Left renal pelvis (tissue), 4 donors: ENCODE measurements at regions not wholly inside any gene's neighbourhood (a gene's known extent, or its start where the extent isn't known, plus 50 kb on each side); places are given as distances from the start of the nearest gene placed in this dataset.

ENCODE experiments used
- DNase-seq, 4 donors: peaks; one replicate each; pipeline ENCODE4 v3.0.0-alpha.2; 2013; ENCODE audit warnings: low read depth in 4 of 4, low spot score in 3 of 4

- no peak for DNase-seq
Measured at GRCh38 chr3:130259166-130259874, 86.2 kb upstream of the COL6A5 start.

DNA sequence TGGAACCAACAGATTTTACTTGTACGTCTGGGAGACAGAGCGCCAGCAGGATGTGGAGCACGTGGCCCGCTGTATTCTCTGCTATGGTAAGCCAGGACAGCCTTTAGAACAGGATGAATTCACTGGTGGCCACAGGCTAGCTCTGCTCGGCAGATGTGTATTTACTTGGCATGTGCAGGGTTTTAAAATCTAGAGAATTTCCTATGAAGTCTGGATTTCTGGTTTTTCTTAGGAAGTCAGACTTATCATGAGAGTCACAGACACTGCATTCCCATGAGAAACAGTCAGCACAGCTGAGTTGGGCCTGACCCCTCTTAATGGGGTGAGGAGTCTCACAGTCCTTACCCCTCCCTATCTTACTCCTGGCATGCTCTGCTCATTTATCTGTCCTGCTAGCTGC lies 84.6 kb upstream of the COL6A5 start:
- no peak for DNase-seq

GRCh38 chr3:130263708-130264107 lies 81.8 kb upstream of the COL6A5 start:
- no peak for DNase-seq

DNA sequence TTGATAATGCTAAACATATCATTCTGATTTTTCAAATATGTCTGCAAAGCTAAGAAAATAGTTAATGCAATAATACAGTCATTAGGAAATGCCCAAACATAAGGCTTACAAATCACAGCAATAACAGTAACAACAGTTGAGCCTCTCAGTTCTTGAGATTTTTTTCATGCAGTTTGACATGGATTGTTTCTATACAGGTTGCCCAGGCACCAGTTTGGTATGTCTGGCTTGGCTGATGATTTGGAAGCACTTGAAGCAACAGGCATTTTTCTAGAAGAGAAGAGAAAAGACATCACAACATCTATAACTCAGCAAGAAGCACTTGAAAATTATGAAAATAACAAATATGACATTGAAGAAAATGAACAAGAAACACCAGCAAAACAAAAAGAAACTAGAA lies 78.7 kb upstream of the COL6A5 start:
- DNase-seq, result no peak

DNA sequence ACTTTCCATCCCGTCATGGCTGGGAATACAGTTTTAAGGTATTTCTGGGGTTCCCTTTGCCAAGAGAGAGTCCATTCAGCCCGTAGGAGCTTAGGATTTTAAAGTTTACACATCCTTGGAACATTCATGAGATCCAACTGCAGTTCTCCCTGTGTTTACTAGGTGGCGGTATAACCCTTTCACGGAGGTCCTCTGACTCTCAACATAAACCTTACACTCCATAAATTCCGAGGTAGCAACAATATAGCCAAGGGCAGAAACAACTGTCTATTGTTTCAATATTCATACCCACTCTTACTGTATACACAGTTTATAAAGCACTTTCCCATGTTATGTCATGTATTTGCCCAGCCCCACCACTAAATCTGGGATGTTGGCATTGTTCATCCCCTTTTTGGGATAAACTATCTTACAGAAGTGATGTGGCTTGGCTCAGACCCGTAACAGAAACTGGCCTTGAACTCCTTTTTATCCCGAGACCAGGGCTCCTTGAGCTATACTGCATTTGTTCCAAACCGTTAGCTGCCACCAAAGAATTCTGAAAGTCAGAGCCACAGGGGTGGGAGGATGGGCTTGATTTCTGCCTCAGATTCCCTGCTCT lies 69.2 kb upstream of the COL6A5 start:
- peak in 3 of 4 donors; percentile 20 to 33 (median 28) for DNase-seq

GRCh38 chr3:130288670-130289069 lies 56.8 kb upstream of the COL6A5 start:
- DNase-seq, result no peak

GRCh38 chr3:130291148-130291547 lies 54.3 kb upstream of the COL6A5 start:
- DNase-seq, result no peak

DNA sequence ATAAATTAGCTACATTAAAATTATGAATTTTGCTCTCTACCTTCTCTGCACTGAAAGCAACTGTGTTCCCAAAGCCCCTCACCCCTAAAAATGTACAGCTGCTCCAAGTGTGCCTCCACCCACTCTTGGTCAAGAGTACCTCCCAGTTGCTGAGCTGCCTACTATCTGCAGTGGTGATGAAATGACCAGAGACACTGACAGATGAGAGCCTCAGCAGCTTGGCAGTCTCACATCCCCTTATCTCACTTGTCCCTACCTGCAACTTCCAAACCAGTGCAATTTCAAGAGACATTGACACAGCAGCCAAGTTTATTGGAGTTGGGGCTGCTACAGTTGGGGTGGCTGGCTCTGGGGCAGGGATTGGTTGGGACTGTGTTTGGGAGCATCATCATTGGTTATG lies 52.2 kb upstream of the COL6A5 start:
- no peak for DNase-seq
